IMR-90 (cell line): ENCODE measurements at regions not wholly inside any gene's neighbourhood (a gene's known extent, or its start where the extent isn't known, plus 50 kb on each side); places are given as distances from the start of the nearest gene placed in this dataset.

Source experiments
- ATAC-seq: fragments of 200-7000 bp; cut with Tn5 transposase; 2 replicates; pipeline ENCODE4 v1.9.1; 2020; ENCODE audit warnings: low read depth, mild to moderate bottlenecking, moderate library complexity
- BruUV-seq: library from RNA; stranded (reverse); fragments of 400-500 nt; replicated peaks from 2 replicates; lab custom pipeline; 2021; lab: Mats Ljungman, UMichigan
- CTCF ChIA-PET: fragments of 300-600 bp; formaldehyde crosslinking; extraction: SDS; loops from one replicate; lab custom pipeline; 2021; ENCODE audit warnings: antibody characterized with exemption; lab: Yijun Ruan, JAX
- POLR2A ChIA-PET: fragments of 300-600 bp; sonication (Branson Sonifier 250); formaldehyde crosslinking; loops from one replicate; lab custom pipeline; 2022; ENCODE audit warnings: antibody characterized with exemption; ENCODE audit not compliant: unreplicated experiment; lab: Charles Lee
- DNase-seq: peaks from one replicate; pipeline ENCODE4 v3.0.0; 2013
- H2AFZ ChIP-seq: replicated peaks from 2 replicates; pipeline ENCODE3; 2013; ENCODE audit warnings: low read length, mild to moderate bottlenecking; ENCODE audit not compliant: poor library complexity
- H2AK5ac ChIP-seq: 2 replicates; pipeline ENCODE4 v1.6.1; 2013; ENCODE audit warnings: low read depth, low read length, inconsistent platforms
- H2AK9ac ChIP-seq: replicated peaks from 2 replicates; pipeline ENCODE3; 2013; ENCODE audit warnings: mild to moderate bottlenecking, low read depth, low read length, moderate library complexity; ENCODE audit not compliant: poor library complexity
- H2BK120ac ChIP-seq: 2 replicates; pipeline ENCODE4 v1.6.1; 2013; ENCODE audit warnings: low read depth, low read length, inconsistent platforms
- H2BK15ac ChIP-seq: 3 replicates; pipeline ENCODE4 v1.6.1; 2013; ENCODE audit warnings: low read depth, low read length, inconsistent platforms
- H2BK20ac ChIP-seq: 2 replicates; pipeline ENCODE4 v1.6.1; 2013; ENCODE audit warnings: low read depth, mild to moderate bottlenecking, inconsistent platforms, low read length, moderate library complexity
- H2BK5ac ChIP-seq: 2 replicates; pipeline ENCODE4 v1.6.1; 2013; ENCODE audit warnings: mild to moderate bottlenecking, low read depth, low read length, inconsistent platforms; ENCODE audit not compliant: poor library complexity, severe bottlenecking
- H3K14ac ChIP-seq: replicated peaks from 2 replicates; pipeline ENCODE4 v1.6.1; 2013; ENCODE audit warnings: low read depth, low read length, inconsistent platforms
- H3K18ac ChIP-seq: 2 replicates; pipeline ENCODE4 v1.6.1; 2013; ENCODE audit warnings: low read depth, low read length, control low read depth
- H3K23ac ChIP-seq: 2 replicates; pipeline ENCODE4 v1.6.1; 2013; ENCODE audit warnings: low read depth, low read length, inconsistent platforms
- H3K27ac ChIP-seq: 2 replicates; pipeline ENCODE4 v1.5.1; 2013; ENCODE audit warnings: mild to moderate bottlenecking, control low read depth, low read length; ENCODE audit not compliant: insufficient read depth
- H3K27me3 ChIP-seq: 2 replicates; pipeline ENCODE4 v1.6.1; 2013; ENCODE audit warnings: low read length; ENCODE audit not compliant: control insufficient read depth, insufficient read depth
- H3K36me3 ChIP-seq: 2 replicates; pipeline ENCODE4 v1.6.1; 2013; ENCODE audit warnings: low read length, mixed read lengths; ENCODE audit not compliant: control insufficient read depth, insufficient read depth
- H3K4ac ChIP-seq: 2 replicates; pipeline ENCODE4 v1.6.1; 2013; ENCODE audit warnings: low read depth, low read length, inconsistent platforms
- H3K4me1 ChIP-seq: 2 replicates; pipeline ENCODE4 v1.6.1; 2013; ENCODE audit warnings: low read length, mixed read lengths; ENCODE audit not compliant: control insufficient read depth, insufficient read depth
- H3K4me2 ChIP-seq: 2 replicates; pipeline ENCODE4 v1.6.1; 2013; ENCODE audit warnings: low read depth, mild to moderate bottlenecking, control low read depth, low read length, moderate library complexity
- H3K4me3 ChIP-seq: 2 replicates; pipeline ENCODE4 v1.5.1; 2013; ENCODE audit warnings: low read depth, mild to moderate bottlenecking, control low read depth, low read length, moderate library complexity; ENCODE audit not compliant: insufficient read depth
- H3K56ac ChIP-seq: 2 replicates; pipeline ENCODE4 v1.6.1; 2013; ENCODE audit warnings: low read length, inconsistent platforms; ENCODE audit not compliant: insufficient read depth; ENCODE audit errors: extremely low read depth
- H3K79me1 ChIP-seq, 2 experiments: 2 replicates each; pipeline ENCODE4 v1.6.1; 2013; ENCODE audit warnings: low read length in 2 of 2, inconsistent platforms in 1 of 2, low read depth in 1 of 2
- H3K9ac ChIP-seq: 2 replicates; pipeline ENCODE4 v1.6.1; 2013; ENCODE audit warnings: low read depth, low read length, control low read depth
- H3K9me1 ChIP-seq: 2 replicates; pipeline ENCODE4 v1.6.1; 2013; ENCODE audit warnings: low read length, inconsistent platforms; ENCODE audit not compliant: insufficient read depth
- H3K9me3 ChIP-seq: 2 replicates; pipeline ENCODE4 v1.6.1; 2013; ENCODE audit warnings: low read length; ENCODE audit not compliant: control insufficient read depth, insufficient read depth
- H4K20me1 ChIP-seq: 2 replicates; pipeline ENCODE4 v1.6.1; 2013; ENCODE audit warnings: low read length, inconsistent platforms; ENCODE audit not compliant: insufficient read depth
- H4K5ac ChIP-seq: 2 replicates; pipeline ENCODE4 v1.6.1; 2013; ENCODE audit warnings: mild to moderate bottlenecking, low read depth, low read length, control low read depth
- H4K8ac ChIP-seq, 2 experiments: 2 replicates each; pipeline ENCODE4 v1.6.1; 2013; ENCODE audit warnings: low read depth in 2 of 2, low read length in 2 of 2, control low read depth in 1 of 2, inconsistent platforms in 1 of 2
- H4K91ac ChIP-seq: 2 replicates; pipeline ENCODE4 v1.6.1; 2013; ENCODE audit warnings: low read depth, low read length, inconsistent platforms; ENCODE audit not compliant: insufficient read depth
- MAFK ChIP-seq: IDR thresholded peaks from 2 replicates; pipeline ENCODE4 v1.6.1; 2012; ENCODE audit warnings: low read depth, low read length, improper control_type of control experiment
- RFX5 ChIP-seq: IDR thresholded peaks from 2 replicates; pipeline ENCODE4 v1.8.0; 2012; ENCODE audit warnings: low read depth, mild to moderate bottlenecking, low read length, moderate library complexity
- dilution Hi-C: fragments of 300-500 bp; cut with HindIII; formaldehyde crosslinking; loops from one replicate; pipeline ENCODE4 v1.14.3; 2018; ENCODE audit warnings: low sequenced_read_pairs; ENCODE audit not compliant: unreplicated experiment
- in situ Hi-C: fragments of 300-500 bp; cut with MboI; formaldehyde crosslinking; loops from 3 replicates; pipeline ENCODE4 v1.14.3; 2019; ENCODE audit warnings: low sequenced_read_pairs, inconsistent platforms, mixed read lengths
- intact Hi-C: fragments of 100-400 bp; cut with micrococcal nuclease; formaldehyde crosslinking; loops from 2 replicates; pipeline ENCODE4 v1.10.0; 2022

DNA sequence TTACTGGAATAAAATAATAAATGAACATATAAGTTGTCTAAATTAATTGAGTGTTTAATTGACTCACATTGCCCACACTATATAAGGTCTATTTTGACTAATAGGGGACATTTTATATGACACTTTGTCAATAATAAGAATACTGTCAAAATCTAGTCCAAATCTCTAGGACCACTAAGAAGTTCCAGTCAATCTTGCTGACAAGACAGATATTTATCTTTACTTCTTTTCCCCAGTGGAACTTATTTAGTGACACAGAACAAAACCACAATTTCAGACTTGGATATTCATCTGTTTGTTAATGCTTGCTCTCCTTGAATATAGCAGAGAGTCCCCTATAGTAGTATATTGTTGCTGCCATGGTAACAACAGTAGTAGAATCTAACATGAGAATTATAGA lies 954.6 kb upstream of the MANEA start:
- DNase-seq (no peak), ATAC-seq (no peak)
- Histone ChIP-seq H3K27ac (no peak overlapping the region), H4K8ac (no peak overlapping the region), H2AFZ (no peak overlapping the region), H2AK9ac (no peak overlapping the region), H3K9me1 (no peaks in the 10 kb centered on the region), H3K14ac (no peak overlapping the region), H4K5ac (no peak overlapping the region), H3K4me1 (no peaks in the 10 kb centered on the region), H3K9me3 (no peaks in the 10 kb centered on the region), H3K23ac (no peak overlapping the region), H3K56ac (no peak overlapping the region), H3K4ac (no peak overlapping the region), H4K91ac (no peak overlapping the region), H2BK20ac (no peak overlapping the region), H3K4me3 (no peak overlapping the region), H2BK5ac (no peak overlapping the region), H3K36me3 (no peaks in the 10 kb centered on the region), H3K18ac (no peak overlapping the region), H3K4me2 (no peak overlapping the region), H2AK5ac (no peak overlapping the region), H2BK15ac (no peak overlapping the region), H3K79me1 (no peaks in the 10 kb centered on the region), H4K20me1 (no peaks in the 10 kb centered on the region), H3K9ac (no peak overlapping the region), H2BK120ac (no peak overlapping the region), H3K27me3 (no peaks in the 10 kb centered on the region)
- TF ChIP-seq MAFK (peak; percentile 89), RFX5 (no peak)
- intact Hi-C loops (no loop called here), in situ Hi-C loops (no loop called here), dilution Hi-C loops (no loop called here)
- ChIA-PET POLR2A (no interaction called here), CTCF (no interaction called here)
- no TSS peak for BruUV-seq
